H9 (cell line): ENCODE measurements at regions not wholly inside any gene's neighbourhood (a gene's known extent, or its start where the extent isn't known, plus 50 kb on each side); places are given as distances from the start of the nearest gene placed in this dataset.

Experiments used
- DNase-seq: peaks from one replicate; pipeline ENCODE4 v3.0.0-alpha.2; 2017
- H2AFZ ChIP-seq: one replicate; pipeline ENCODE4 v1.6.1; 2013; ENCODE audit warnings: mild to moderate bottlenecking, low read length, control low read depth, moderate library complexity
- H2AK5ac ChIP-seq: 2 replicates; pipeline ENCODE4 v1.6.1; 2013; ENCODE audit warnings: low read length, control low read depth, mixed read lengths; ENCODE audit not compliant: insufficient read length
- H2BK120ac ChIP-seq: one replicate; pipeline ENCODE4 v1.6.1; 2013; ENCODE audit warnings: low read depth, mild to moderate bottlenecking, low read length, control low read depth, inconsistent platforms; ENCODE audit not compliant: poor library complexity, severe bottlenecking
- H2BK12ac ChIP-seq: 2 replicates; pipeline ENCODE4 v1.6.1; 2013; ENCODE audit warnings: low read length, control low read depth, mixed read lengths, low read depth; ENCODE audit not compliant: insufficient read length
- H2BK15ac ChIP-seq: 2 replicates; pipeline ENCODE4 v1.6.1; 2013; ENCODE audit warnings: low read depth, low read length, control low read depth
- H2BK20ac ChIP-seq: one replicate; pipeline ENCODE4 v1.6.1; 2013; ENCODE audit warnings: low read depth, mild to moderate bottlenecking, low read length, control low read depth, inconsistent platforms; ENCODE audit not compliant: poor library complexity, severe bottlenecking
- H2BK5ac ChIP-seq: 2 replicates; pipeline ENCODE4 v1.6.1; 2013; ENCODE audit warnings: low read length, control low read depth, mixed read lengths; ENCODE audit not compliant: insufficient read length
- H3K14ac ChIP-seq: 2 replicates; pipeline ENCODE4 v1.6.1; 2013; ENCODE audit warnings: low read length, control low read depth; ENCODE audit not compliant: insufficient read depth
- H3K18ac ChIP-seq: 2 replicates; pipeline ENCODE4 v1.6.1; 2013; ENCODE audit warnings: low read depth, mild to moderate bottlenecking, mixed read lengths, low read length, control low read depth; ENCODE audit not compliant: insufficient read length
- H3K23ac ChIP-seq: 2 replicates; pipeline ENCODE4 v1.6.1; 2013; ENCODE audit warnings: low read length, control low read depth, mixed read lengths, low read depth; ENCODE audit not compliant: insufficient read length
- H3K23me2 ChIP-seq: 2 replicates; pipeline ENCODE4 v1.6.1; 2013; ENCODE audit warnings: low read depth, mild to moderate bottlenecking, mixed read lengths, low read length, control low read depth; ENCODE audit not compliant: insufficient read length, poor library complexity, severe bottlenecking
- H3K27ac ChIP-seq: 2 replicates; pipeline ENCODE4 v1.5.1; 2013; ENCODE audit warnings: low read length, control low read depth, mixed read lengths, low read depth; ENCODE audit not compliant: insufficient read length
- H3K27me3 ChIP-seq: 2 replicates; pipeline ENCODE4 v1.6.1; 2013; ENCODE audit warnings: low read length, control low read depth, inconsistent platforms; ENCODE audit not compliant: insufficient read depth
- H3K4ac ChIP-seq: 2 replicates; pipeline ENCODE4 v1.6.1; 2013; ENCODE audit warnings: low read depth, mild to moderate bottlenecking, control low read depth, inconsistent platforms, low read length, moderate library complexity
- H3K4me1 ChIP-seq: 2 replicates; pipeline ENCODE4 v1.6.1; 2013; ENCODE audit warnings: low read length, control low read depth, inconsistent platforms; ENCODE audit not compliant: insufficient read depth
- H3K4me2 ChIP-seq: 2 replicates; pipeline ENCODE4 v1.6.1; 2013; ENCODE audit warnings: low read length, control low read depth, mixed read lengths; ENCODE audit not compliant: insufficient read length, insufficient read depth
- H3K56ac ChIP-seq: 2 replicates; pipeline ENCODE4 v1.6.1; 2013; ENCODE audit warnings: low read depth, mild to moderate bottlenecking, mixed read lengths, low read length, control low read depth; ENCODE audit not compliant: insufficient read length
- H3K79me1 ChIP-seq: 2 replicates; pipeline ENCODE4 v1.6.1; 2013; ENCODE audit warnings: low read depth, mild to moderate bottlenecking, moderate library complexity, low read length, control low read depth, inconsistent platforms; ENCODE audit not compliant: insufficient read depth, poor library complexity, severe bottlenecking
- H3K79me2 ChIP-seq: 2 replicates; pipeline ENCODE4 v1.6.1; 2013; ENCODE audit warnings: low read length, control low read depth, inconsistent platforms; ENCODE audit not compliant: insufficient read depth
- H3K9ac ChIP-seq: 2 replicates; pipeline ENCODE4 v1.6.1; 2013; ENCODE audit warnings: low read length, control low read depth, mixed read lengths; ENCODE audit not compliant: insufficient read length; ENCODE audit errors: extremely low read depth
- H3K9me3 ChIP-seq: one replicate; pipeline ENCODE4 v1.6.1; 2013; ENCODE audit warnings: low read depth, low read length, inconsistent platforms; ENCODE audit not compliant: control insufficient read depth
- H3T11ph ChIP-seq: one replicate; pipeline ENCODE4 v1.6.1; 2013; ENCODE audit warnings: mild to moderate bottlenecking, low read length, control low read depth, inconsistent platforms
- H4K20me1 ChIP-seq: one replicate; pipeline ENCODE4 v1.6.1; 2013; ENCODE audit not compliant: control insufficient read depth, insufficient read length, insufficient read depth
- H4K5ac ChIP-seq: 2 replicates; pipeline ENCODE4 v1.6.1; 2013; ENCODE audit warnings: low read depth, mild to moderate bottlenecking, mixed read lengths, low read length, control low read depth; ENCODE audit not compliant: insufficient read length
- H4K8ac ChIP-seq: replicated peaks from 2 replicates; pipeline ENCODE4 v1.6.1; 2013; ENCODE audit warnings: low read length, control low read depth, mixed read lengths, low read depth; ENCODE audit not compliant: insufficient read length
- H4K91ac ChIP-seq: 2 replicates; pipeline ENCODE4 v1.6.1; 2013; ENCODE audit warnings: low read depth, mild to moderate bottlenecking, moderate library complexity, mixed read lengths, low read length, control low read depth; ENCODE audit not compliant: insufficient read length
- H3K27ac Mint-ChIP-seq, 3 experiments: 2 replicates in 2 of 3; 3 replicates in 1 of 3; pipeline ENCODE4 v1.8.0; 2020 to 2021; ENCODE audit warnings: mixed read lengths in 3 of 3, mild to moderate bottlenecking in 1 of 3, moderate library complexity in 1 of 3
- H3K27me3 Mint-ChIP-seq: 2 replicates; pipeline ENCODE4 v1.8.0; 2021; ENCODE audit warnings: low read depth, mild to moderate bottlenecking, moderate library complexity, mixed read lengths
- H3K36me3 Mint-ChIP-seq, 3 experiments: 2 replicates in 2 of 3; 3 replicates in 1 of 3; pipeline ENCODE4 v1.8.0; 2020 to 2021; ENCODE audit warnings: low read depth in 3 of 3, mixed read lengths in 3 of 3; ENCODE audit not compliant: insufficient read depth in 1 of 3
- H3K4me1 Mint-ChIP-seq, 2 experiments: 2 replicates each; pipeline ENCODE4 v1.8.0; 2020; ENCODE audit warnings: mixed read lengths in 2 of 2
- H3K4me3 Mint-ChIP-seq, 2 experiments: 2 replicates in 1 of 2; 3 replicates in 1 of 2; pipeline ENCODE4 v1.8.0; 2020 to 2021; ENCODE audit warnings: mild to moderate bottlenecking in 2 of 2, mixed read lengths in 2 of 2, moderate library complexity in 1 of 2
- H3K9me3 Mint-ChIP-seq, 2 experiments: 2 replicates in 1 of 2; 3 replicates in 1 of 2; pipeline ENCODE4 v1.8.0; 2020; ENCODE audit warnings: mild to moderate bottlenecking in 2 of 2, mixed read lengths in 2 of 2, moderate library complexity in 1 of 2
- CTCF ChIP-seq: fragments of 200-600 bp; sonication (generic); conservative IDR thresholded peaks from 3 replicates; pipeline ENCODE4 v1.8.0; 2021; ENCODE audit warnings: antibody characterized with exemption, mild to moderate bottlenecking
- WGBS: extraction: QIAGEN DNeasy Blood & Tissue Kit; methylation state at CpG from one replicate; pipeline ENCODE4 v1.1.7; 2013; ENCODE audit warnings: missing lambda C conversion rate, low lambda C conversion rate, mixed read lengths; ENCODE audit not compliant: insufficient read length; ENCODE audit errors: extremely low coverage; 5-methylcytosine and 5-hydroxymethylcytosine counted together

- Histone ChIP-seq H2BK20ac (no peak overlapping the region), H3K79me2 (no peaks in the 10 kb centered on the region), H2BK120ac (no peak overlapping the region), H3K56ac (no peak overlapping the region), H3K4me1 (no peaks in the 10 kb centered on the region), H2BK12ac (no peak overlapping the region), H2AK5ac (no peak overlapping the region), H3K27ac (no peak overlapping the region), H2BK15ac (no peak overlapping the region), H3K79me1 (no peaks in the 10 kb centered on the region), H4K5ac (no peak overlapping the region), H3K9me3 (no peaks in the 10 kb centered on the region), H2AFZ (no peak overlapping the region), H3K4me2 (no peak overlapping the region), H2BK5ac (no peak overlapping the region), H3T11ph (no peak overlapping the region), H3K18ac (no peak overlapping the region), H4K20me1 (no peaks in the 10 kb centered on the region), H3K4ac (no peak overlapping the region), H3K14ac (no peak overlapping the region), H3K9ac (no peak overlapping the region), H3K27me3 (no peaks in the 10 kb centered on the region), H3K23me2 (no peaks in the 10 kb centered on the region), H4K8ac (no peak overlapping the region), H4K91ac (no peak overlapping the region), H3K23ac (no peak overlapping the region)
- TF ChIP-seq CTCF = no peak
- peaks cover 0 to 2% (median 0%) of the 10 kb centered on the region in 3 experiments; a peak in 1 of 7 replicates for H3K36me3 Mint-ChIP-seq
- H3K27ac Mint-ChIP-seq = no peak overlapping the region
- peaks cover 0 to 4% of the 10 kb centered on the region in 2 experiments; a peak in 2 of 4 replicates for H3K4me1 Mint-ChIP-seq
- peaks cover 3 to 8% of the 10 kb centered on the region in 2 experiments; a peak in 3 of 5 replicates for H3K9me3 Mint-ChIP-seq
- H3K4me3 Mint-ChIP-seq = no peak overlapping the region
- no peak for DNase-seq
- H3K27me3 Mint-ChIP-seq = peaks cover 5% of the 10 kb centered on the region
- no CpG with 5 or more reads among the region's 3 CpGs for WGBS
Observed at GRCh38 chr20:48066851-48067250, 281.6 kb upstream of the SULF2 start.
